HG03103 (cell line): ENCODE measurements at regions not wholly inside any gene's neighbourhood (a gene's known extent, or its start where the extent isn't known, plus 50 kb on each side); places are given as distances from the start of the nearest gene placed in this dataset.

ENCODE experiments used
- ATAC-seq: cut with Tn5 transposase; IDR thresholded peaks from one replicate; pipeline ENCODE4 v1.9.1; 2021; ENCODE audit warnings: low read depth; ENCODE audit not compliant: unreplicated experiment

DNA sequence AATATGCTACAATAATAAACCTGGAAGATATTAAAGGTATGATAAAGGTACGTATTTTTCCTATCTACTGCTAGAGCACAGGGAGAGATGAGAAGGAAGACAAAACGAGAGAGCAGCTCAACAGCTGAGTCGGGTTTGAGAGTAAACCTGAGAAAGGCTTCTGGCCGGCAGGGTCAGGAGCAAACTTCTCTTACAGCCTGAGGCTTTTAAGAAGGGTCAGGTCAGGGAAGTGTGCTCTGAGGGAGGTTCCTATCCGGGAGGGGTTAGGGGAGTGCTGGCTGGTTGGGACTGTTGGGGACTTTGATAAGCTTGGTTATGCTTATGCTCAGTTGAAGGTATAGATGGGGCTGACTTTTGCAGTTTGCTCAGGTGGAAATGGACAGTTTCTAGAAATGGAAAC, 77.7 kb upstream of the PRR20A start:
- ATAC-seq = no peak

DNA sequence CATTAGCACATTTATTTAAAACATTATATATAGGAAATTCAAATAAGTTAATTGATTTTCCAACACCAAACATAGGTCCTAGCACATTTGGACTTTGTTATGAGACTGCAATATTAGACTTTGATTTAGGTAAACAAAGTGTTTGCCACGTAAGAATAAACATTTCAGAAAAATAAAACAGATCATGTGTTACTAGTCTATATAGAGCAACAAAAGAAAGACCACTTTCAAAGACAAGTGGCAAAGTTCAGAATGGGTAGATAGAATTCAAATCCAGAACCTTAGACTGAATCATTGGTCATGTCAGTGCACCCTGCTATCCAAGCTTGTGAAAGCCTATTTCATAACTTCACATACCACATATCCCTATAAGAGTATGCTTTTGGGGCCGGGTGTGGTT, 66.7 kb upstream of the PRR20A start:
- ATAC-seq = no peak

DNA sequence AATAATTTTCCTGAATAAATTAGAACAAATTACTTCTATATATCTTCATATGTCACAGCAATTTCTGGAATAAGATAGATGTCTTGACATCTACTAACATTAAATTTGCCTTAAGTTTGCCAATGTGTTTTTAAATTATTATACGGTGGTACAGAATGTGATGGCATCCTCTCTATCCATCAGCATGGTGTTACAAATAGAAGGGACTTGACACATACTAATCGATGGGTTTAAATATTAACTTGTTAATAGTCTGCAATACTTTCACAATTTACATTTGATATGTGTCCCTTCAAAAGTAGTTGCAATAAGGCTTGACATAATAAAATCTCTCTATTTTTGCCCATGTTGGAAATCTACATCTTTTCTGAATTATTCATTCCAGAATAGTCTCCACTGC, 65.1 kb upstream of the PRR20A start:
- no peak for ATAC-seq

DNA sequence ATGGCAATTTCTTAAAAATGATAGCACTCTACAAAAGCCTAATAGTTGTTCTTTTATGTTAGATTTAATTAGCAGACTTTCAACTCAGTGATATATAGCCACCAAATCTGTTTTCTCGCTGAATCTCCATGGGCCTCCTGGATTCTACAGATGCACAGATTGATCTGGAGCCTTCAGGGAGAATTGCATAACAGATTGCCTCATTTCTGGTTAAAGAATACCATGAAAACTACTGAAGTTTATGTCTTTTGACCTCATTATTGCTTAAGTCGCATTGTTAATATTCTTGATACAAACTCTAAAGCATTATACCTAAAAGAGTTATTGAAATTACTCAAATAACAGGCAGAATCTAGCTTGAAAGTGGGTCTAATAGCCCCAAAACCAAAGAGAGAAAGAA, 53.7 kb upstream of the PRR20A start:
- ATAC-seq = no peak
